ENCODE measurements at regions not wholly inside any gene's neighbourhood (a gene's known extent, or its start where the extent isn't known, plus 50 kb on each side); places are given as distances from the start of the nearest gene placed in this dataset.

- intact Hi-C loops (cut with DNase I) = no loop called here
- Histone ChIP-seq H3K9me3 (no peaks in the 10 kb centered on the region), H3K4me1 (peaks cover 29 to 31% of the 10 kb centered on the region in 2 donors), H3K27me3 (no peaks in the 10 kb centered on the region), H3K4me3 (replicated peaks in 1 of 3) (no peak overlapping the region), H3K27ac (peak overlapping the region; percentile 85 to 92 (median 89)), H3K36me3 (no peaks in the 10 kb centered on the region)
- DNase-seq = peak; percentile 70 to 73
- TF ChIP-seq CTCF (IDR thresholded peaks at IDR 0.05) = no peak
- TF ChIP-seq POLR2A (IDR thresholded peaks at IDR 0.05) = no peak
- 24 to 26% methylated on average over 2 of the region's 2 CpGs for WGBS, 2 donors
Observed at GRCh38 chr3:194536871-194537637, 50.3 kb upstream of the ATP13A3 start.
